ENCODE measurements at regions not wholly inside any gene's neighbourhood (a gene's known extent, or its start where the extent isn't known, plus 50 kb on each side); places are given as distances from the start of the nearest gene placed in this dataset.

DNA sequence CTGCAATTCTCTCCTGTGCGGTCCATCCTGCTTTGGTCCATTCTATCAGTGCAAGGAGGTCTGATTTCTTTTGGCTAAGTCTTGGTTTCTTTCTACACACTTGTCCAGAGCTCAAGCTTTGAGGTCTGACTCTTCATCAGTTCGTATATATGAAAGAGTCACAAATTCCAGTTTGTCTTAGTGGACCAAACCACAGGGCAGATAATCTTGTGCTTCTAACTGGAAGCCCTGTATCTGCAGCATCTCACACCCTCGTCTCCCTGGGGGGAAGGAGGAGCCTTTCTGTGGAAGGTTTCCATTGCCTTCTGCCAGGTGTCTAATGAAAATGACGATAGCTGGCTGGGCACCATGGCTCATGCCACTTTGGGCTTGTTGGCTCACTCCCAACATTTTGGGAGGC, 148.5 kb downstream of the SPP2 start:
- Histone ChIP-seq H3K27me3 (ENCODE audit: insufficient read depth, low read length) (no peaks in the 10 kb centered on the region), H3K23me2 (ENCODE audit: insufficient read length, low read depth, low read length, poor library complexity, severe bottlenecking) (no peaks in the 10 kb centered on the region), H3K79me1 (ENCODE audit: insufficient read depth, low read depth, low read length, poor library complexity, severe bottlenecking) (no peaks in the 10 kb centered on the region), H3K14ac (ENCODE audit: insufficient read depth, low read length) (no peak overlapping the region), H3K56ac (ENCODE audit: insufficient read length, low read depth, low read length) (no peak overlapping the region), H3K23ac (ENCODE audit: insufficient read length, low read depth, low read length) (no peak overlapping the region), H3K4me2 (ENCODE audit: insufficient read depth, insufficient read length, low read length) (no peak overlapping the region), H2AFZ (ENCODE audit: low read length) (no peak overlapping the region), H4K5ac (ENCODE audit: insufficient read length, low read depth, low read length) (no peak overlapping the region), H2BK20ac (ENCODE audit: low read depth, low read length, poor library complexity, severe bottlenecking) (no peak overlapping the region), H3K18ac (ENCODE audit: insufficient read length, low read depth, low read length) (no peak overlapping the region), H3K27ac (ENCODE audit: insufficient read length, low read depth, low read length) (no peak overlapping the region), H2BK120ac (ENCODE audit: low read depth, low read length, poor library complexity, severe bottlenecking) (no peak overlapping the region), H3K9me3 (ENCODE audit: control insufficient read depth, low read depth, low read length) (no peaks in the 10 kb centered on the region), H4K8ac (replicated peaks; ENCODE audit: insufficient read length, low read depth, low read length) (no peak overlapping the region), H3K79me2 (ENCODE audit: insufficient read depth, low read length) (no peaks in the 10 kb centered on the region), H2AK5ac (ENCODE audit: insufficient read length, low read length) (no peak overlapping the region), H3K9ac (ENCODE audit: extremely low read depth, insufficient read length, low read length) (no peak overlapping the region), H2BK12ac (ENCODE audit: insufficient read length, low read depth, low read length) (no peak overlapping the region), H4K20me1 (ENCODE audit: control insufficient read depth, insufficient read depth, insufficient read length) (no peaks in the 10 kb centered on the region), H3K4me1 (ENCODE audit: insufficient read depth, low read length) (no peaks in the 10 kb centered on the region), H2BK5ac (ENCODE audit: insufficient read length, low read length) (no peak overlapping the region), H3K4ac (ENCODE audit: low read depth, low read length) (no peak overlapping the region), H3T11ph (ENCODE audit: low read length) (no peak overlapping the region), H2BK15ac (ENCODE audit: low read depth, low read length) (no peak overlapping the region), H4K91ac (ENCODE audit: insufficient read length, low read depth, low read length) (no peak overlapping the region)
- no peak for DNase-seq
- H3K9me3 Mint-ChIP-seq = peaks cover 7 to 15% of the 10 kb centered on the region in 2 experiments
- WGBS (ENCODE audit: extremely low coverage, insufficient read length, low lambda C conversion rate) = no CpG with 5 or more reads among the region's 4 CpGs
- peaks cover 21% of the 10 kb centered on the region for H3K27me3 Mint-ChIP-seq (ENCODE audit: low read depth)
- peaks cover 0 to 5% (median 0%) of the 10 kb centered on the region in 3 experiments; a peak in 1 of 7 replicates for H3K36me3 Mint-ChIP-seq (ENCODE audit: insufficient read depth in 1 of 3, low read depth in 3 of 3)
- H3K27ac Mint-ChIP-seq = no peak overlapping the region
- no peak for TF ChIP-seq CTCF (conservative IDR thresholded peaks at IDR 0.05)
- no peak overlapping the region for H3K4me3 Mint-ChIP-seq
- no peaks in the 10 kb centered on the region for H3K4me1 Mint-ChIP-seq

Data from H9 (cell line).